Tibial nerve (tissue), 4 donors: ENCODE measurements at regions not wholly inside any gene's neighbourhood (a gene's known extent, or its start where the extent isn't known, plus 50 kb on each side); places are given as distances from the start of the nearest gene placed in this dataset.

Source experiments
- DNase-seq, 2 donors: peaks; one replicate each; pipeline ENCODE4 v3.0.0-alpha.2; 2019; ENCODE audit warnings: low spot score in 2 of 2
- H3K27ac ChIP-seq, 4 donors: fragments of 200-600 bp; sonication (generic) in 3 of 4; one replicate each; pipeline ENCODE4 v1.5.1; 2017 to 2019; ENCODE audit warnings: mild to moderate bottlenecking in 1 of 4
- H3K27me3 ChIP-seq, 2 donors: fragments of 200-600 bp; sonication (generic) in 1 of 2; one replicate each; pipeline versions ENCODE4 v1.5.1 to v1.6.0; 2017 to 2019
- H3K36me3 ChIP-seq, 3 donors: fragments of 200-600 bp; sonication (generic); one replicate each; pipeline ENCODE4 v1.5.1; 2018 to 2019
- H3K4me1 ChIP-seq, 4 donors: fragments of 200-600 bp; sonication (generic) in 3 of 4; one replicate each; pipeline ENCODE4 v1.5.1; 2017 to 2019
- H3K4me3 ChIP-seq, 4 donors: fragments of 200-600 bp; sonication (generic) in 3 of 4; one replicate each; pipeline ENCODE4 v1.5.1; 2017 to 2019; ENCODE audit warnings: mild to moderate bottlenecking in 1 of 4, moderate library complexity in 1 of 4
- H3K9me3 ChIP-seq, 4 donors: fragments of 200-600 bp; sonication (generic) in 3 of 4; one replicate each; pipeline ENCODE4 v1.5.1; 2017 to 2019
- EP300 ChIP-seq, 2 donors: sonication (generic); formaldehyde crosslinking; IDR thresholded peaks; one replicate each; pipeline ENCODE4 v1.6.1; 2017; ENCODE audit warnings: antibody characterized with exemption in 2 of 2, mild to moderate bottlenecking in 1 of 2
- POLR2A ChIP-seq, 2 donors: fragments of 450-650 bp; IDR thresholded peaks; one replicate each; pipeline ENCODE4 v1.6.1; 2017; ENCODE audit warnings: antibody characterized with exemption in 2 of 2, mild to moderate bottlenecking in 2 of 2, moderate library complexity in 2 of 2
- WGBS, 2 donors: methylation state at CpG; one replicate each; pipeline ENCODE4 v1.1.5; 2018; 5-methylcytosine and 5-hydroxymethylcytosine counted together
- TF ChIP-seq, protein P1 (sequence below), 5 experiments: fragments of 200-600 bp in 3 of 5; fragments of 450-650 bp in 2 of 5; sonication (generic) in 3 of 5; IDR thresholded peaks; one replicate each; pipeline ENCODE4 v1.5.1; 2016 to 2019; ENCODE audit warnings: antibody characterized with exemption in 5 of 5, mild to moderate bottlenecking in 3 of 5, moderate library complexity in 2 of 5

DNA sequence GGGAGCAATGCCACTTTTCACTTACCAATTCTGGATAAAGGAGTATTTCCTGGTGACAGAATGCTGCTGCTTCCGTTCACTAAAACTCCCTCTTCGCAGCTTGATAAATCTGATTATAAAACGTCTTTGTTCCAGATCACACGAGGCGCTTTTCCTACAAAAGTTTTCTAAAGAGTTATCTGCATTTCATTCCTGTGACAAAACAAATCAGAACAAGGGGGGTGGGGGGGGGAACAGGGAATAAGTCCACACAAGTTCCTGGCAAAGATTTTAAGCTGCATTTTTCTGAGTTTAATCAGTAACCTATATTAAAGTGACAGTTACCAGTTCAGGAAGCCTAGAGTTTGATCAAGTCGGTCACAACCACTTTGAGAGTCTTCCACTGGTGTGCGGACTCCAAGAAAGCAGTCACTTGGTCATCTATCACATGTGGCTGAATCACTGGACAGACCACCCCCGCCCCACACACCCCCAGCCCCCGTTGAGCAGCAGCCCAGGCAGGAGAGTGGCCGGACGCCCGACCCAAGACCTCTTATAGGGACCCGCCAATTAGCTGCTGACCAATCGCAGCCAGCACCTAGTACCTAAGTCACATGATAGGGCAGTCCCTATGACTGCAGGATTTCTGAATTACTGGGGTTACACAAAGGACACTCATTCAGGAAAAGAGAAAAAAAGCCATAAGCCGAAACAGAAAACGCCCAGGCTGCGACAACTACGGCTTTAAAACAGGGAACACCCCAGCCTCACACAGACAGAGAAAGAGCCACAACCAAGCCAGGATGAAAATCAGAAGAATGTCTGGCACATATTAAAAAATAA, 569.3 kb upstream of the DIPK2B start:
- Histone ChIP-seq H3K36me3 (no peaks in the 10 kb centered on the region), H3K4me3 (peak overlapping the region; percentile 22 to 52 (median 38)), H3K27ac (peak overlapping the region; percentile 39 to 93 (median 82)), H3K9me3 (no peaks in the 10 kb centered on the region), H3K27me3 (peaks cover 0 to 11% of the 10 kb centered on the region in 2 donors), H3K4me1 (peaks cover 0 to 11% (median 0%) of the 10 kb centered on the region in 4 donors)
- DNase-seq, result peak; percentile 36 to 49
- WGBS, 2 donors, result 2 to 45% methylated on average over 11 to 18 of the region's 18 CpGs
- TF ChIP-seq, protein P1, sequence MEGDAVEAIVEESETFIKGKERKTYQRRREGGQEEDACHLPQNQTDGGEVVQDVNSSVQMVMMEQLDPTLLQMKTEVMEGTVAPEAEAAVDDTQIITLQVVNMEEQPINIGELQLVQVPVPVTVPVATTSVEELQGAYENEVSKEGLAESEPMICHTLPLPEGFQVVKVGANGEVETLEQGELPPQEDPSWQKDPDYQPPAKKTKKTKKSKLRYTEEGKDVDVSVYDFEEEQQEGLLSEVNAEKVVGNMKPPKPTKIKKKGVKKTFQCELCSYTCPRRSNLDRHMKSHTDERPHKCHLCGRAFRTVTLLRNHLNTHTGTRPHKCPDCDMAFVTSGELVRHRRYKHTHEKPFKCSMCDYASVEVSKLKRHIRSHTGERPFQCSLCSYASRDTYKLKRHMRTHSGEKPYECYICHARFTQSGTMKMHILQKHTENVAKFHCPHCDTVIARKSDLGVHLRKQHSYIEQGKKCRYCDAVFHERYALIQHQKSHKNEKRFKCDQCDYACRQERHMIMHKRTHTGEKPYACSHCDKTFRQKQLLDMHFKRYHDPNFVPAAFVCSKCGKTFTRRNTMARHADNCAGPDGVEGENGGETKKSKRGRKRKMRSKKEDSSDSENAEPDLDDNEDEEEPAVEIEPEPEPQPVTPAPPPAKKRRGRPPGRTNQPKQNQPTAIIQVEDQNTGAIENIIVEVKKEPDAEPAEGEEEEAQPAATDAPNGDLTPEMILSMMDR (IDR thresholded peaks at IDR 0.05), result no peak
- TF ChIP-seq EP300 (IDR thresholded peaks at IDR 0.05) (peak in 1 of 2 donors; percentile 70), POLR2A (IDR thresholded peaks at IDR 0.05) (peak in 1 of 2 donors; percentile 63)

DNA sequence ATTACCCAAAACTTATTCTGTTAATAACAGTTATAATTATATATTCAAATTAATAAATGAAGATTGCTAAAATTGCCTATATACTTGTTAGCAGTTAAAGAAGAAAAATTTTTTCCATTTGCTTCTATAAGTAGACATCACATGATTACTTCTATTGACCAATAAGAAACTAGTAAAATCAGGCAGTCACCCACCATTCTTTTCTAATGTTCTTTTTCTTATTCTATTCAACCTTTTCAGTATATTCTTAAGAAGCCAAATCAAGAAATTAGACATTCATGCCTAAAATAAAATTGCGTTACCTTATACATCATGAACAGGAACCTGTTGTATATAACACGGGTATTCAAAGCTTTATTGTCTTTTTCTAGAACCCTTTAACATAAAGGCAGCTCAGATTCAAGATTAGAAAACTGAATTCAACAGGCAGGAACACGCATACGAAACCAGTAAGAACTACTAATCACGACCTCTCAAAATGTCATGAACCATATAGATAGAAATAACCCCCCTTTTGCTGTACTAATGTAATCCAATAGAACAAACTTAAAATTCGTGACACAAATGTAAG, 568.1 kb upstream of the DIPK2B start:
- DNase-seq, result no peak
- no peaks in the 10 kb centered on the region for H3K9me3 ChIP-seq
- H3K36me3 ChIP-seq, result no peaks in the 10 kb centered on the region
- peak overlapping the region; percentile 22 to 52 (median 38) for H3K4me3 ChIP-seq
- H3K27ac ChIP-seq, result peak overlapping the region; percentile 39 to 93 (median 82)
- 28 to 57% methylated on average over 6 of the region's 6 CpGs for WGBS, 2 donors
- H3K27me3 ChIP-seq, result peaks cover 0 to 7% of the 10 kb centered on the region in 2 donors
- TF ChIP-seq, protein P1 (IDR thresholded peaks at IDR 0.05), result no peak
- TF ChIP-seq EP300 (IDR thresholded peaks at IDR 0.05) (no peak), POLR2A (IDR thresholded peaks at IDR 0.05) (no peak)
- peaks cover 0 to 11% (median 0%) of the 10 kb centered on the region in 4 donors for H3K4me1 ChIP-seq

DNA sequence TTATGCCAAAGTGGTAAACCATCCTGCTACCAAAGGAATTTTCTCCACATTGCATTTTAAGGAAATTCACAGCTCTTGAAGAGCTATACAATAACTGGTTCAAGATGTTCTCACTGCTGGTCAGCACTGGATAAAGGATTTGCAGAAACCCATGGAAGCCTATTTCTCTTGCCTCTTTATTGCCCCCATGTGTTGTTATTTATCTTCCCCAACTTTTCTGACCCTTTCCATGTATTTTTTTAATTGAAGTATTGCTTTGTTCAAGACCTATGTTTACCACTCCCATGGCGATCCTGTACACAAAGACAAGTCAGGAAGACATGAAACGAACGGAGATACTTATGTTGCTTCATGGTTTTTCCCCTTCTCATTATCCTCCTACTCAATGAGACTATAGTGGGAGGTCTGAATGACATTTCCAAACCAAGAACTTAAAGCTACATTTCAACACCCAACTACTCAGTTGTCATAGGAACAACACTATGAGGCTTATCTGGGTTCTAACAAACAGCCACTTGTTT, 566.4 kb upstream of the DIPK2B start:
- peaks cover 0 to 7% (median 0%) of the 10 kb centered on the region in 4 donors for H3K4me1 ChIP-seq
- no peaks in the 10 kb centered on the region for H3K9me3 ChIP-seq
- no peaks in the 10 kb centered on the region for H3K36me3 ChIP-seq
- peaks cover 0 to 7% of the 10 kb centered on the region in 2 donors for H3K27me3 ChIP-seq
- WGBS, 2 donors, result 35 to 38% methylated on average over 3 of the region's 3 CpGs
- no peak for TF ChIP-seq POLR2A (IDR thresholded peaks at IDR 0.05)
- peak in 1 of 2 donors; percentile 25 for TF ChIP-seq EP300 (IDR thresholded peaks at IDR 0.05)
- no peak for DNase-seq
- peak overlapping the region in 3 of 4 donors; percentile 12 to 93 (median 87) for H3K27ac ChIP-seq
- peak overlapping the region in 3 of 4 donors; percentile 10 to 52 (median 40) for H3K4me3 ChIP-seq

DNA sequence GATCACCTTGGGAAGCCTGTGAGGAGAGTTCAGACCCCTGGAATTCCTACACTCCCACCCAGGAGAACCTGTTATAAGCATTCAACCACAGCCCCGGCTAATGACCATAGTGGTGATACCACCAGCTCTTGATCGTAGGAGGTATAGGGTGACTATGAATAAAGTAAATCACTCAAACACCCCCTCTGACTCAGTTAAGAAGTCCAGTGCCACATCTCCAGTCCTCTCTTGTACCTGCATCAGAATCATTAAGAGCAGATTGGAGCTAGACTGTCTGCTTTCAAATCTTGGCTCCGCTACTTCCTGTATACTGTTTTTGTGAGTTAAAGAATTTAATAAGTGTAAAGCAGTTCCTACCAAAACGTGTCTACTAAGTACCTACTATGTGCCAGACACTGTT, 565.1 kb upstream of the DIPK2B start:
- Histone ChIP-seq H3K4me3 (no peak overlapping the region), H3K9me3 (no peaks in the 10 kb centered on the region), H3K27ac (peak overlapping the region in 1 of 4 donors; percentile 19), H3K36me3 (no peaks in the 10 kb centered on the region), H3K4me1 (peaks cover 0 to under 1% (median 0%) of the 10 kb centered on the region in 4 donors), H3K27me3 (peaks cover 0 to 7% of the 10 kb centered on the region in 2 donors)
- WGBS, 2 donors, result 68 to 72% methylated on average over 4 of the region's 4 CpGs
- TF ChIP-seq EP300 (IDR thresholded peaks at IDR 0.05) (no peak), POLR2A (IDR thresholded peaks at IDR 0.05) (no peak)
- TF ChIP-seq, protein P1 (IDR thresholded peaks at IDR 0.05), result no peak
- no peak for DNase-seq

DNA sequence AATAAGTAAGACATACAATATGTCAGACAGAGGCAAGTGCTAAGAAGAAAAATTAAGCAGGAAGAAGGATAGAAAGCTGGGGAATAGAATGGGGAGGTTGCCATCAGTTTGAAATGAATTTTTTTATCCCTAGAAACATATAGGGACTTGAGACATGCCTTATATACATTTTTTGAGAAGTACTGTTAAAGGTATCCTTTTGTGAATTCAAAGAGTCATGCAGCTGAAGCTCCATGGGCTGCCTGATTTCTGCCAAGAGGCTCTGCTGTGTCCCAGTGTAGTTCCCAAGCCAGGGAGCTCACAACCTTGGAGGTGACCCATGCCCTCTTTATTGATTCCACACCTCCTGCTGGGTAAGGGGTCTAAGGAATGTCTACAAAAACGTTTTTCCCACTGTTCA, 564.6 kb upstream of the DIPK2B start:
- no peaks in the 10 kb centered on the region for H3K9me3 ChIP-seq
- no peaks in the 10 kb centered on the region for H3K36me3 ChIP-seq
- H3K4me3 ChIP-seq, result no peak overlapping the region
- H3K27ac ChIP-seq, result no peak overlapping the region
- 7 to 21% methylated on average over 1 of the region's 1 CpG for WGBS, 2 donors
- no peaks in the 10 kb centered on the region for H3K4me1 ChIP-seq
- TF ChIP-seq POLR2A (IDR thresholded peaks at IDR 0.05) (no peak), EP300 (IDR thresholded peaks at IDR 0.05) (no peak)
- TF ChIP-seq, protein P1 (IDR thresholded peaks at IDR 0.05), result no peak
- no peak for DNase-seq
- peaks cover 0 to 4% of the 10 kb centered on the region in 2 donors for H3K27me3 ChIP-seq
